ENCODE measurements at regions not wholly inside any gene's neighbourhood (a gene's known extent, or its start where the extent isn't known, plus 50 kb on each side); places are given as distances from the start of the nearest gene placed in this dataset.
"Not testable (repeated sequence)": the region's sequence is repeated elsewhere in the genome, so short reads cannot be mapped to it uniquely, and the experiment has no call there.

DNA sequence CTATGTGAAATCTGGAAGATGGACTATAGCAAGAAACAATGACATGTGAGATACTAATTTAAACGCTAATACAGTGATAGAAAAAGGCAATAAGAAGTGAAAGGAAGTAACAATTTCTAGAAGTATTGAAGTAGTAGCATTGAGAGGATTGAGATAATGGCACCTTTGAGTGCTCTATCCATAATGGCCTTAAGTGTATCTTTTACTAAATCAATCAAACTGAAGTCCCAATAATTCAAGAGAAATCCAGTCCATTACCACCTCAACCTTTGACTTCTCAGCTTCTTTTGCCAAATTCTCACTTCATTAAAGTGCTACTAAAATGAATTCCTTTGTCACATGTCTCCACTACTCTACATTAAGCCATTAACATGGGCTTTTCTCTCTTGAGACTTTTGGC lies 82.6 kb upstream of the KYNU start:
- Mint-ChIP-seq H3K36me3 (ENCODE audit: insufficient read depth, unreplicated experiment) (no peaks in the 10 kb centered on the region), H3K4me3 (ENCODE audit: unreplicated experiment) (no peak overlapping the region), H3K9me3 (ENCODE audit: unreplicated experiment) (no peaks in the 10 kb centered on the region), H3K27ac (ENCODE audit: low read depth, unreplicated experiment) (no peak overlapping the region), H3K4me1 (ENCODE audit: insufficient read depth, unreplicated experiment) (peaks cover 7% of the 10 kb centered on the region), H3K27me3 (ENCODE audit: insufficient read depth, unreplicated experiment) (no peaks in the 10 kb centered on the region)
- TF ChIP-seq, protein P1, sequence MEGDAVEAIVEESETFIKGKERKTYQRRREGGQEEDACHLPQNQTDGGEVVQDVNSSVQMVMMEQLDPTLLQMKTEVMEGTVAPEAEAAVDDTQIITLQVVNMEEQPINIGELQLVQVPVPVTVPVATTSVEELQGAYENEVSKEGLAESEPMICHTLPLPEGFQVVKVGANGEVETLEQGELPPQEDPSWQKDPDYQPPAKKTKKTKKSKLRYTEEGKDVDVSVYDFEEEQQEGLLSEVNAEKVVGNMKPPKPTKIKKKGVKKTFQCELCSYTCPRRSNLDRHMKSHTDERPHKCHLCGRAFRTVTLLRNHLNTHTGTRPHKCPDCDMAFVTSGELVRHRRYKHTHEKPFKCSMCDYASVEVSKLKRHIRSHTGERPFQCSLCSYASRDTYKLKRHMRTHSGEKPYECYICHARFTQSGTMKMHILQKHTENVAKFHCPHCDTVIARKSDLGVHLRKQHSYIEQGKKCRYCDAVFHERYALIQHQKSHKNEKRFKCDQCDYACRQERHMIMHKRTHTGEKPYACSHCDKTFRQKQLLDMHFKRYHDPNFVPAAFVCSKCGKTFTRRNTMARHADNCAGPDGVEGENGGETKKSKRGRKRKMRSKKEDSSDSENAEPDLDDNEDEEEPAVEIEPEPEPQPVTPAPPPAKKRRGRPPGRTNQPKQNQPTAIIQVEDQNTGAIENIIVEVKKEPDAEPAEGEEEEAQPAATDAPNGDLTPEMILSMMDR (IDR thresholded peaks at IDR 0.05; ENCODE audit: unreplicated experiment), result no peak
- no peak for DNase-seq (ENCODE audit: unreplicated experiment)
- POLR2A ChIA-PET, result no interaction called here
- intact Hi-C loops (cut with micrococcal nuclease), result no loop called here
- CTCF ChIA-PET, result interaction anchor here (0.8 kb wide), 1 partner anchor 81 kb away, joined by 3 read pairs; no protein-coding TSS in a partner anchor
- BruUV-seq (replicated peaks), result no TSS peak

DNA sequence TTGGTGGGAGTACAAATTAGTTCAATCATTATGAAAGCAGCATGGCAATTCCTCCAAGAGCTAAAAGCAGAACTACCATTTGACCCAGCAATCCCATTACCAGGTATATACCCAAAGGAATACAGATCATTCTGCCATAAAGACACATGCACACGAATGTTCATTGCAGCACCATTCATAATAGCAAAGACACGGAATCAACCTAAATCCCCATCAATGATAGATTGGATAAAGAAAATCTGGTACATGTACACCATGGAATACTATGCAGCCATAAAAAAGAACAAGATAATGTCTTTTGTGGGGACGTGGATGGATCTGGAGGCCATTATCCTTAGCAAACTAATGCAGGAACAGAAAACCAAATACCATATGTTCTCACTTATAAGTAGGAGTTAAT lies 85.1 kb upstream of the KYNU start:
- BruUV-seq (replicated peaks); intact Hi-C loops (cut with micrococcal nuclease); H3K36me3 Mint-ChIP-seq (ENCODE audit: insufficient read depth, unreplicated experiment); DNase-seq (ENCODE audit: unreplicated experiment); H3K9me3 Mint-ChIP-seq (ENCODE audit: unreplicated experiment); H3K4me3 Mint-ChIP-seq (ENCODE audit: unreplicated experiment); H3K27ac Mint-ChIP-seq (ENCODE audit: low read depth, unreplicated experiment); H3K27me3 Mint-ChIP-seq (ENCODE audit: insufficient read depth, unreplicated experiment); CTCF ChIA-PET; H3K4me1 Mint-ChIP-seq (ENCODE audit: insufficient read depth, unreplicated experiment): not testable (repeated sequence)
- POLR2A ChIA-PET, result interaction anchor here (0.6 kb wide), 1 partner anchor 1458 kb away, joined by 3 read pairs; no protein-coding TSS in a partner anchor

DNA sequence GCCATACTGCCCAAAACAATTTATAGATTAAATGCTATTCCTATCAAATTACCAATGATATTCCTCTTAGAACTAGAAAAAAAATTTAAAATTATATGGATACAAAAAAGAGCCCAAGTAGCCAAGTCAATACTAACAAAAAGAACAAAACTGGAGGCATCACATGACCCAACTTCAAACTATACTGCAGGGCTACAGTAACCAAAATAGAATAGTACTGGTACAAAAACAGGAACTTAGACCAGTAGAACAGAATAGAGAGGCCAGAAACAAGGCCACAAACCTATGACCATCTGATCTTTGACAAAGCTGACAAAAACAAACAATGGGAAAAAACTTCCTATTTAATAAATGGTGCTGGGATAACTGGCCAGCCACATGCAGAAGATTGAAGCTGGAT lies 86.1 kb upstream of the KYNU start:
- DNase-seq (ENCODE audit: unreplicated experiment), result no peak
- peaks cover 2% of the 10 kb centered on the region for H3K4me1 Mint-ChIP-seq (ENCODE audit: insufficient read depth, unreplicated experiment)
- no TSS peak for BruUV-seq (replicated peaks)
- intact Hi-C loops (cut with micrococcal nuclease), result no loop called here
- ChIA-PET CTCF (interaction anchor here (0.7 kb wide), 1 partner anchor 89 kb away, joined by 4 read pairs; no protein-coding TSS in a partner anchor), POLR2A (no interaction called here)
- no peak overlapping the region for H3K27ac Mint-ChIP-seq (ENCODE audit: low read depth, unreplicated experiment)
- no peaks in the 10 kb centered on the region for H3K36me3 Mint-ChIP-seq (ENCODE audit: insufficient read depth, unreplicated experiment)
- TF ChIP-seq, protein P1 (IDR thresholded peaks at IDR 0.05; ENCODE audit: unreplicated experiment), result no peak
- no peaks in the 10 kb centered on the region for H3K9me3 Mint-ChIP-seq (ENCODE audit: unreplicated experiment)
- no peaks in the 10 kb centered on the region for H3K27me3 Mint-ChIP-seq (ENCODE audit: insufficient read depth, unreplicated experiment)
- no peak overlapping the region for H3K4me3 Mint-ChIP-seq (ENCODE audit: unreplicated experiment)

DNA sequence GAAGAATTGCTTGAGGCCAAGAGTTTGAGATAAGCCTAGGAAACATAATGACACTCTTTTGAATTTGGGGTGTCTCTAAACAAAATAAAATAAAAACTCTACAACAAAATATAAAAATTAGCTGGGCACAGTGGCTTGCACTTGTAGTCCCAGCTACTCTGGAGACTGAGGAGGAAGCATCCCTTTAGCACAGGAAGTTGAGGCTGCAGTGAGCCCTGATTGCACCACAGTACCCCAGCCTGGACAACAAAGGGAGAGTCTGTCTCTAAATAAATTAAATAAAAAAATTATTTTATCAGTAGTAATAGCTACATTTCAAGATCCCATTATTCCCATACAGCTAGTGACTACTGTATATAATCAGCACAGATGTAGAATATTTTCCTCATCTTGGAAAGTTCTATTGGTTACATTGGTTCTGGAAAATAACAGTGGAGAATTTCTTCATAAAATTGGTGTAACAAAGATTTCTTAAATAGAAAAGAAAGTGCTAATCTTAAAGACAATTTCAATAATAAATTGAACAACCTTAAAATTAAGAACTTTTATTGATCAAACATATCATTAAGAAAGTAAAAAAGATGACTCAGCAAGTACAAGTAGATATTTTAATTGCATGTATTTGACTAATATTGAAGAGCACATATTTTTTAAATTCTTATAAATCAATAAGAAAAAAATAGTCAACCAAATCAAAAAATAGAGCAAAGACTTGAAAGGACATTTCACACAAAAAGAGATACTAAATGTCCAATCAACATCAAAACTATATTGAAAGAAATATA lies 90.4 kb upstream of the KYNU start:
- POLR2A ChIA-PET, result interaction anchor here (1.0 kb wide), 1 partner anchor 36 kb away, joined by 4 read pairs; no protein-coding TSS in a partner anchor
- Mint-ChIP-seq H3K36me3 (ENCODE audit: insufficient read depth, unreplicated experiment) (no peaks in the 10 kb centered on the region), H3K27ac (ENCODE audit: low read depth, unreplicated experiment) (no peak overlapping the region), H3K27me3 (ENCODE audit: insufficient read depth, unreplicated experiment) (no peaks in the 10 kb centered on the region), H3K9me3 (ENCODE audit: unreplicated experiment) (no peaks in the 10 kb centered on the region), H3K4me1 (ENCODE audit: insufficient read depth, unreplicated experiment) (no peaks in the 10 kb centered on the region), H3K4me3 (ENCODE audit: unreplicated experiment) (no peak overlapping the region)
- intact Hi-C loops (cut with micrococcal nuclease), result no loop called here
- TF ChIP-seq, protein P1 (IDR thresholded peaks at IDR 0.05; ENCODE audit: unreplicated experiment), result no peak
- CTCF ChIA-PET, result no interaction called here
- BruUV-seq (replicated peaks), result no TSS peak
- DNase-seq (ENCODE audit: unreplicated experiment), result no peak

Measured in MCF 10A (cell line).